BLaER1 treated with 17β-estradiol and CSF1 and Interleukin-3, amounts not matched to agents 10 nM and 100 nM (cell line): ENCODE measurements at regions not wholly inside any gene's neighbourhood (a gene's known extent, or its start where the extent isn't known, plus 50 kb on each side); places are given as distances from the start of the nearest gene placed in this dataset.

Experiments
- H3K27ac ChIP-seq, 11 experiments: shearing (Covaris generic); formaldehyde crosslinking; 2 replicates each; pipeline ENCODE4 v1.8.1; 2022
- H3K27me3 ChIP-seq, 11 experiments: shearing (Covaris generic); formaldehyde crosslinking; 2 replicates each; pipeline ENCODE4 v1.8.1; 2022
- H3K36me3 ChIP-seq, 11 experiments: shearing (Covaris generic); formaldehyde crosslinking; 2 replicates each; pipeline ENCODE4 v1.8.1; 2022
- H3K4me1 ChIP-seq, 10 experiments: shearing (Covaris generic); formaldehyde crosslinking; 2 replicates each; pipeline ENCODE4 v1.8.1; 2022
- H3K4me2 ChIP-seq, 11 experiments: shearing (Covaris generic); formaldehyde crosslinking; 2 replicates each; pipeline ENCODE4 v1.8.1; 2022
- H3K4me3 ChIP-seq, 10 experiments: shearing (Covaris generic); formaldehyde crosslinking; 2 replicates each; pipeline ENCODE4 v1.8.1; 2022
- H3K9ac ChIP-seq, 11 experiments: shearing (Covaris generic); formaldehyde crosslinking; 2 replicates each; pipeline ENCODE4 v1.8.1; 2022
- H3K9me3 ChIP-seq, 11 experiments: shearing (Covaris generic); formaldehyde crosslinking; replicated peaks in 1 of 11; 2 replicates each; pipeline ENCODE4 v1.8.1; 2022
- H4K20me1 ChIP-seq, 11 experiments: shearing (Covaris generic); formaldehyde crosslinking; 2 replicates each; pipeline ENCODE4 v1.8.1; 2022
- Cebpa-rat ChIP-seq, 11 experiments: shearing (Covaris generic); IDR thresholded peaks; 2 replicates each; pipeline ENCODE4 v1.8.1; 2022

GRCh38 chr1:119268879-119269278 is 99.7 kb upstream of the HAO2 start:
- H3K27me3 ChIP-seq = no peaks in the 10 kb centered on the region
- H3K27ac ChIP-seq = no peak overlapping the region
- no peaks in the 10 kb centered on the region for H4K20me1 ChIP-seq
- H3K36me3 ChIP-seq = no peaks in the 10 kb centered on the region
- no peak overlapping the region for H3K9ac ChIP-seq
- H3K4me3 ChIP-seq = no peak overlapping the region
- H3K4me1 ChIP-seq = no peaks in the 10 kb centered on the region
- no peak for TF ChIP-seq Cebpa-rat (IDR thresholded peaks at IDR 0.05)
- H3K9me3 ChIP-seq = no peaks in the 10 kb centered on the region; a peak in 1 of 22 replicates
- no peak overlapping the region for H3K4me2 ChIP-seq

GRCh38 chr1:119275145-119276134 is 93.1 kb upstream of the HAO2 start:
- H4K20me1 ChIP-seq = no peaks in the 10 kb centered on the region
- no peak overlapping the region for H3K4me3 ChIP-seq
- H3K9ac ChIP-seq = no peak overlapping the region
- TF ChIP-seq Cebpa-rat (IDR thresholded peaks at IDR 0.05) = no peak
- H3K4me2 ChIP-seq = no peak overlapping the region
- no peak overlapping the region for H3K27ac ChIP-seq
- H3K36me3 ChIP-seq = no peaks in the 10 kb centered on the region
- H3K9me3 ChIP-seq = no peaks in the 10 kb centered on the region
- H3K27me3 ChIP-seq = no peaks in the 10 kb centered on the region
- H3K4me1 ChIP-seq = no peaks in the 10 kb centered on the region

GRCh38 chr1:119276558-119276957 is 92.0 kb upstream of the HAO2 start:
- Histone ChIP-seq H3K27ac (no peak overlapping the region), H3K27me3 (no peaks in the 10 kb centered on the region), H3K4me1 (no peaks in the 10 kb centered on the region), H3K36me3 (no peaks in the 10 kb centered on the region), H3K4me3 (no peak overlapping the region), H4K20me1 (no peaks in the 10 kb centered on the region), H3K4me2 (no peak overlapping the region), H3K9ac (no peak overlapping the region), H3K9me3 (no peaks in the 10 kb centered on the region)
- no peak for TF ChIP-seq Cebpa-rat (IDR thresholded peaks at IDR 0.05)

GRCh38 chr1:119279456-119280381 is 88.9 kb upstream of the HAO2 start:
- TF ChIP-seq Cebpa-rat (IDR thresholded peaks at IDR 0.05) = no peak
- no peak overlapping the region for H3K4me3 ChIP-seq
- H3K27me3 ChIP-seq = no peaks in the 10 kb centered on the region
- H3K9me3 ChIP-seq = no peaks in the 10 kb centered on the region
- H3K4me2 ChIP-seq = no peak overlapping the region
- H3K9ac ChIP-seq = no peak overlapping the region
- peaks cover 0 to 11% (median 0%) of the 10 kb centered on the region in 10 experiments; a peak in 3 of 20 replicates for H3K4me1 ChIP-seq
- no peak overlapping the region for H3K27ac ChIP-seq
- no peaks in the 10 kb centered on the region for H4K20me1 ChIP-seq
- H3K36me3 ChIP-seq = no peaks in the 10 kb centered on the region

GRCh38 chr1:119285482-119285881 is 83.1 kb upstream of the HAO2 start:
- no peak overlapping the region for H3K9ac ChIP-seq
- no peak for TF ChIP-seq Cebpa-rat (IDR thresholded peaks at IDR 0.05)
- H3K4me2 ChIP-seq = peak overlapping the region in 3 of 11 experiments; percentile 12 to 57 (median 28); a peak in 5 of 22 replicates
- H3K4me3 ChIP-seq = no peak overlapping the region
- no peaks in the 10 kb centered on the region for H3K36me3 ChIP-seq
- H3K27ac ChIP-seq = no peak overlapping the region
- H3K27me3 ChIP-seq = no peaks in the 10 kb centered on the region
- H3K9me3 ChIP-seq = no peaks in the 10 kb centered on the region
- H4K20me1 ChIP-seq = no peaks in the 10 kb centered on the region
- peaks cover 0 to 21% (median 0%) of the 10 kb centered on the region in 10 experiments; a peak in 6 of 20 replicates for H3K4me1 ChIP-seq

- TF ChIP-seq Cebpa-rat (IDR thresholded peaks at IDR 0.05) = no peak
- Histone ChIP-seq H4K20me1 (no peaks in the 10 kb centered on the region), H3K9me3 (no peaks in the 10 kb centered on the region), H3K27ac (no peak overlapping the region), H3K4me2 (no peak overlapping the region), H3K4me1 (peaks cover 0 to 21% (median 0%) of the 10 kb centered on the region in 10 experiments; a peak in 6 of 20 replicates), H3K27me3 (no peaks in the 10 kb centered on the region), H3K9ac (no peak overlapping the region), H3K36me3 (no peaks in the 10 kb centered on the region), H3K4me3 (no peak overlapping the region)
Measured at GRCh38 chr1:119286587-119287181, 81.9 kb upstream of the HAO2 start.

- Histone ChIP-seq H3K27ac (no peak overlapping the region), H3K36me3 (no peaks in the 10 kb centered on the region), H3K9ac (no peak overlapping the region), H3K9me3 (no peaks in the 10 kb centered on the region), H3K4me1 (peaks cover 0 to 14% (median 4%) of the 10 kb centered on the region in 10 experiments; a peak in 8 of 20 replicates), H3K27me3 (no peaks in the 10 kb centered on the region), H3K4me2 (no peak overlapping the region), H3K4me3 (no peak overlapping the region), H4K20me1 (no peaks in the 10 kb centered on the region)
- no peak for TF ChIP-seq Cebpa-rat (IDR thresholded peaks at IDR 0.05)
Measured at GRCh38 chr1:119288751-119289150, 79.8 kb upstream of the HAO2 start.

GRCh38 chr1:119290297-119290696 is 78.3 kb upstream of the HAO2 start:
- H3K4me1 ChIP-seq = peaks cover 5 to 21% (median 12%) of the 10 kb centered on the region in 10 experiments
- H3K4me3 ChIP-seq = no peak overlapping the region
- H3K27me3 ChIP-seq = no peaks in the 10 kb centered on the region
- no peak overlapping the region for H3K27ac ChIP-seq
- H4K20me1 ChIP-seq = no peaks in the 10 kb centered on the region
- H3K36me3 ChIP-seq = no peaks in the 10 kb centered on the region
- no peak overlapping the region for H3K9ac ChIP-seq
- H3K9me3 ChIP-seq = no peaks in the 10 kb centered on the region
- H3K4me2 ChIP-seq = no peak overlapping the region
- TF ChIP-seq Cebpa-rat (IDR thresholded peaks at IDR 0.05) = no peak
